GM12874 (cell line): ENCODE measurements at regions not wholly inside any gene's neighbourhood (a gene's known extent, or its start where the extent isn't known, plus 50 kb on each side); places are given as distances from the start of the nearest gene placed in this dataset.

ENCODE experiments used
- CTCF ChIP-seq: IDR thresholded peaks from 2 replicates; pipeline ENCODE4 v1.5.1; 2011; ENCODE audit warnings: low read depth, mild to moderate bottlenecking, control low read depth, low read length, moderate library complexity; ENCODE audit not compliant: insufficient read depth

- TF ChIP-seq CTCF, result no peak
Measured at GRCh38 chr9:30757723-30758122, 1626.7 kb upstream of the ACO1 start.

- no peak for TF ChIP-seq CTCF
Measured at GRCh38 chr9:30758726-30759446, 1625.6 kb upstream of the ACO1 start.

GRCh38 chr9:30765318-30765717 lies 1619.1 kb upstream of the ACO1 start:
- TF ChIP-seq CTCF, result no peak

- TF ChIP-seq CTCF, result no peak
Measured at GRCh38 chr9:30771163-30771708, 1613.2 kb upstream of the ACO1 start.

- TF ChIP-seq CTCF, result no peak
Measured at GRCh38 chr9:30771760-30772159, 1612.7 kb upstream of the ACO1 start.

GRCh38 chr9:30773427-30773826 lies 1611.0 kb upstream of the ACO1 start:
- TF ChIP-seq CTCF, result no peak

- TF ChIP-seq CTCF, result no peak
Measured at GRCh38 chr9:30774326-30774725, 1610.1 kb upstream of the ACO1 start.
